ENCODE measurements at regions not wholly inside any gene's neighbourhood (a gene's known extent, or its start where the extent isn't known, plus 50 kb on each side); places are given as distances from the start of the nearest gene placed in this dataset.

GRCh38 chr2:59961746-59962145, 591.7 kb downstream of the BCL11A start:
- TF ChIP-seq CTCF (IDR thresholded peaks at IDR 0.05; ENCODE audit: poor library complexity, severe bottlenecking) (no peak), EZH2 (IDR thresholded peaks at IDR 0.05; ENCODE audit: borderline replicate concordance, insufficient read depth, low read length, poor library complexity, severe bottlenecking) (no peak), POLR2AphosphoS5 (IDR thresholded peaks at IDR 0.05) (no peak), TAF1 (IDR thresholded peaks at IDR 0.05; ENCODE audit: low read depth) (no peak), EP300 (conservative IDR thresholded peaks at IDR 0.05; ENCODE audit: poor library complexity, severe bottlenecking) (no peak), REST (IDR thresholded peaks at IDR 0.05; ENCODE audit: borderline replicate concordance) (no peak), SMC3 (conservative IDR thresholded peaks at IDR 0.05; ENCODE audit: poor library complexity) (no peak)
